Keratinocyte (primary cell): ENCODE measurements at regions not wholly inside any gene's neighbourhood (a gene's known extent, or its start where the extent isn't known, plus 50 kb on each side); places are given as distances from the start of the nearest gene placed in this dataset.
"Not testable (repeated sequence)": the region's sequence is repeated elsewhere in the genome, so short reads cannot be mapped to it uniquely, and the experiment has no call there.

Experiments
- EZH2 ChIP-seq: IDR thresholded peaks from one replicate; pipeline ENCODE4 v1.6.1; 2012; ENCODE audit warnings: inconsistent platforms, mild to moderate bottlenecking, low read length, moderate library complexity
- TF ChIP-seq, protein P1 (sequence below), 3 experiments: IDR thresholded peaks in 1 of 3; conservative IDR thresholded peaks in 1 of 3; optimal IDR thresholded peaks in 1 of 3; 2 replicates in 2 of 3; 3 replicates in 1 of 3; pipeline versions ENCODE3 to v1.5.1; 2011; ENCODE audit warnings: low read length in 3 of 3, mild to moderate bottlenecking in 3 of 3, moderate library complexity in 2 of 3, control low read depth in 1 of 3, inconsistent platforms in 1 of 3; ENCODE audit not compliant: insufficient read depth in 2 of 3; ENCODE audit errors: extremely low read depth in 1 of 3

DNA sequence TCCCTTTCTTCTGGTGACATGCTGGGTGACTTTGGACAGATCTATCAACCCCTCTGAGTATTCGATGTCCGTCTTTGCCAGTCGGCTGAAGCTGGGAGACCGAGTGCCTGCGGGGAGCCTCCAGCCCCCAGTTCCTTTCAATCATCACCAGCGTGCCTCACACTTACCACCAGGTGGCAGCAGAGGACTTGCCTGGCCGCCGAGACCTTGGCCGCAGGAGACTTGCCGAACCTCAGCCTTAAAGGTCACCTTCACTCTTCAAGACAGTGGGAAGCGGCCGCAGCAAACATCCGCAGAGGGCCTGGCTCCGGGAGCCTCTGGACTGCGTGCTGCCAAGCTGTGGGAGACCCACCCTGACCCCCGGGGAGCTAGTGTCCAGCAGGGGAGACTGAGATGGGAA lies 3952.2 kb upstream of the TPTE start:
- TF ChIP-seq, protein P1, sequence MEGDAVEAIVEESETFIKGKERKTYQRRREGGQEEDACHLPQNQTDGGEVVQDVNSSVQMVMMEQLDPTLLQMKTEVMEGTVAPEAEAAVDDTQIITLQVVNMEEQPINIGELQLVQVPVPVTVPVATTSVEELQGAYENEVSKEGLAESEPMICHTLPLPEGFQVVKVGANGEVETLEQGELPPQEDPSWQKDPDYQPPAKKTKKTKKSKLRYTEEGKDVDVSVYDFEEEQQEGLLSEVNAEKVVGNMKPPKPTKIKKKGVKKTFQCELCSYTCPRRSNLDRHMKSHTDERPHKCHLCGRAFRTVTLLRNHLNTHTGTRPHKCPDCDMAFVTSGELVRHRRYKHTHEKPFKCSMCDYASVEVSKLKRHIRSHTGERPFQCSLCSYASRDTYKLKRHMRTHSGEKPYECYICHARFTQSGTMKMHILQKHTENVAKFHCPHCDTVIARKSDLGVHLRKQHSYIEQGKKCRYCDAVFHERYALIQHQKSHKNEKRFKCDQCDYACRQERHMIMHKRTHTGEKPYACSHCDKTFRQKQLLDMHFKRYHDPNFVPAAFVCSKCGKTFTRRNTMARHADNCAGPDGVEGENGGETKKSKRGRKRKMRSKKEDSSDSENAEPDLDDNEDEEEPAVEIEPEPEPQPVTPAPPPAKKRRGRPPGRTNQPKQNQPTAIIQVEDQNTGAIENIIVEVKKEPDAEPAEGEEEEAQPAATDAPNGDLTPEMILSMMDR (optimal IDR thresholded peaks at IDR 0.05 in 1 of 3, IDR thresholded peaks at IDR 0.05 in 1 of 3, conservative IDR thresholded peaks at IDR 0.05 in 1 of 3; ENCODE audit: extremely low read depth in 1 of 3, insufficient read depth in 2 of 3, low read length in 3 of 3): not testable (repeated sequence)
- TF ChIP-seq EZH2: not testable (repeated sequence)
